ENCODE measurements at regions not wholly inside any gene's neighbourhood (a gene's known extent, or its start where the extent isn't known, plus 50 kb on each side); places are given as distances from the start of the nearest gene placed in this dataset.

DNA sequence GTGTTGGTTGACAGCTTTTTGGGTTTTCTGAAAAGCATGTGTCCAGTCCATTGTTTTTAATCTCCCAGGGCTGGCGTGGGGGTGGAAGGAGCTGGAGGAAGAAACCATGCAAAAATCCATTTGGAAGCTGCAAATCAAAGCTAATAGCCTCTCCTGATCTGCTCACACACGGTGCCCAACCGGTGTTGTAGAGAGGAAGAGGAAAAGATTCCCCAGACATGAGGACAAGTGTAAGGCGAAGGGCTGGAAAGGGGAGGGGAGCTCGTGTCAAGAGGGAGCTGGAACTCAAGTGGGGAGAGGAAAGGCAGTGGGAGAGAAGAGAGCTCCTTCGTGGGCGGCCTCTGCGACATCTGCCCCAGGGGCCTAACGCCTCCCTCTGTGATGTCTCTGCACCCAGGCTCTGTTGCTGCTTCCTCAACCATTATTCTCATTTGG is 112.3 kb upstream of the IRF2BP2 start:
- H3K9me3 ChIP-seq (ENCODE audit: low read depth, low read length, poor library complexity, severe bottlenecking): no peaks in the 10 kb centered on the region
- H3K27me3 ChIP-seq (replicated peaks; ENCODE audit: insufficient read depth, low read depth, low read length, poor library complexity): no peaks in the 10 kb centered on the region
- ChIA-PET CTCF (no interaction called here), POLR2A (ENCODE audit: low non-redundant PET) (no interaction called here)
- H3K27ac ChIP-seq (ENCODE audit: low read depth, low read length, poor library complexity, severe bottlenecking): peak overlapping the region; percentile 98
- no peak for DNase-seq (ENCODE audit: low spot score)
- TF ChIP-seq, protein P1, sequence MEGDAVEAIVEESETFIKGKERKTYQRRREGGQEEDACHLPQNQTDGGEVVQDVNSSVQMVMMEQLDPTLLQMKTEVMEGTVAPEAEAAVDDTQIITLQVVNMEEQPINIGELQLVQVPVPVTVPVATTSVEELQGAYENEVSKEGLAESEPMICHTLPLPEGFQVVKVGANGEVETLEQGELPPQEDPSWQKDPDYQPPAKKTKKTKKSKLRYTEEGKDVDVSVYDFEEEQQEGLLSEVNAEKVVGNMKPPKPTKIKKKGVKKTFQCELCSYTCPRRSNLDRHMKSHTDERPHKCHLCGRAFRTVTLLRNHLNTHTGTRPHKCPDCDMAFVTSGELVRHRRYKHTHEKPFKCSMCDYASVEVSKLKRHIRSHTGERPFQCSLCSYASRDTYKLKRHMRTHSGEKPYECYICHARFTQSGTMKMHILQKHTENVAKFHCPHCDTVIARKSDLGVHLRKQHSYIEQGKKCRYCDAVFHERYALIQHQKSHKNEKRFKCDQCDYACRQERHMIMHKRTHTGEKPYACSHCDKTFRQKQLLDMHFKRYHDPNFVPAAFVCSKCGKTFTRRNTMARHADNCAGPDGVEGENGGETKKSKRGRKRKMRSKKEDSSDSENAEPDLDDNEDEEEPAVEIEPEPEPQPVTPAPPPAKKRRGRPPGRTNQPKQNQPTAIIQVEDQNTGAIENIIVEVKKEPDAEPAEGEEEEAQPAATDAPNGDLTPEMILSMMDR (conservative IDR thresholded peaks at IDR 0.05; ENCODE audit: low read depth, low read length): no peak
- TF ChIP-seq EZH2 (IDR thresholded peaks at IDR 0.05; ENCODE audit: borderline replicate concordance, low read depth, low read length, poor library complexity, severe bottlenecking): no peak
- peaks cover 55% of the 10 kb centered on the region for H3K4me1 ChIP-seq (ENCODE audit: insufficient read depth, low read length, poor library complexity, severe bottlenecking)
- BruUV-seq (replicated peaks): no TSS peak
- intact Hi-C loops (cut with micrococcal nuclease; ENCODE audit: unreplicated experiment): loop anchor here (5.0 to 10.0 kb wide), 2 partner anchors 110 to 227 kb away; partner anchors contain the start of gene IRF2BP2
- H3K36me3 ChIP-seq (ENCODE audit: insufficient read depth, low read length, poor library complexity, severe bottlenecking): no peaks in the 10 kb centered on the region
- no peak overlapping the region for H3K4me3 ChIP-seq (ENCODE audit: low read depth, low read length, poor library complexity, severe bottlenecking)

DNA sequence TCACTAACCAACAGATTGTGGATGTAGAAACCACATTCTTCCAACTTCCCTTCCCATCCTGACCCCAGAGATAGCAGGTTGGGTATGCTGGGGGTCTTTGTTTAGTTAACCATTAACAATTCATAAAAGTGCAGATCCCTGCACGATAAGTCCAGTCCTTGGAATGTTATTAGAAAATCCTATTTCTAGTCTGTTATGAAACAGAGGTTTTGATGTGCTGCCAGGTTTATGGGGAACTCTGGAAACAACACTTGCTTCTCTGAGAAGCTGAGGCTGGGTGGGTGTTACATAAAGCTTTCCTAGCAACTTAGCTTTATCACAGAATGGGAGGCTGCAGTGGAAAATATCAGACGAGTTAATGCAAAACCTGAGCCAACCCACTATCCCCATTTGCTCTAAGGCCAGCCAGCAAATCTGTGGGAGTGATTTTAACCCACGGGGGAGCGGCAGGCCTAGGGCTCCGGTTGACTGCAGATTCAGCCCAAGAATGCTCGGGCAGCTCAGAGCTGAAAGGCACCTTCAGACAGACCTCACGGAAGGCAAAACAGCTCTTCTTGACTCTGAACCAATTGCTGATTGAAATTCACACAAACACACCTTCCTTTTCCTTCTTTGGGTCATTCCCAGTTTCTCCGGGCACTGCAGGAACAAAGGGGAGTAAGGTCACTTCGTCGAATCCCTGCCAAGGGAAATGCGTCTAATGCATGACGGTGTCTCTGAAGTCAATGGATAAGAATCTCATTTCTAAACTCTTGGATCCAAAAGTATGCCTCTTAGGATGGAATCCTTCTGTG is 111.7 kb upstream of the IRF2BP2 start:
- H3K36me3 ChIP-seq (ENCODE audit: insufficient read depth, low read length, poor library complexity, severe bottlenecking): no peaks in the 10 kb centered on the region
- ChIA-PET POLR2A (ENCODE audit: low non-redundant PET) (no interaction called here), CTCF (no interaction called here)
- no peak overlapping the region for H3K4me3 ChIP-seq (ENCODE audit: low read depth, low read length, poor library complexity, severe bottlenecking)
- no peak for DNase-seq (ENCODE audit: low spot score)
- no peaks in the 10 kb centered on the region for H3K27me3 ChIP-seq (replicated peaks; ENCODE audit: insufficient read depth, low read depth, low read length, poor library complexity)
- no peak for TF ChIP-seq EZH2 (IDR thresholded peaks at IDR 0.05; ENCODE audit: borderline replicate concordance, low read depth, low read length, poor library complexity, severe bottlenecking)
- TF ChIP-seq, protein P1 (conservative IDR thresholded peaks at IDR 0.05; ENCODE audit: low read depth, low read length): no peak
- H3K9me3 ChIP-seq (ENCODE audit: low read depth, low read length, poor library complexity, severe bottlenecking): no peaks in the 10 kb centered on the region
- no TSS peak for BruUV-seq (replicated peaks)
- intact Hi-C loops (cut with micrococcal nuclease; ENCODE audit: unreplicated experiment): loop anchor here (5.0 to 10.0 kb wide), 2 partner anchors 109 to 227 kb away; partner anchors contain the start of gene IRF2BP2
- peak overlapping the region; percentile 98 for H3K27ac ChIP-seq (ENCODE audit: low read depth, low read length, poor library complexity, severe bottlenecking)
- peaks cover 49% of the 10 kb centered on the region for H3K4me1 ChIP-seq (ENCODE audit: insufficient read depth, low read length, poor library complexity, severe bottlenecking)

GRCh38 chr1:234720709-234721441 is 110.9 kb upstream of the IRF2BP2 start:
- intact Hi-C loops (cut with micrococcal nuclease; ENCODE audit: unreplicated experiment): loop anchor here (5.0 to 10.0 kb wide), 2 partner anchors 109 to 226 kb away; partner anchors contain the start of gene IRF2BP2
- H3K27ac ChIP-seq (ENCODE audit: low read depth, low read length, poor library complexity, severe bottlenecking): no peak overlapping the region
- no TSS peak for BruUV-seq (replicated peaks)

More at GRCh38 chr1:234720709-234721441, 110.9 kb upstream of the IRF2BP2 start:
- H3K9me3 ChIP-seq (ENCODE audit: low read depth, low read length, poor library complexity, severe bottlenecking): no peaks in the 10 kb centered on the region
- ChIA-PET CTCF (no interaction called here), POLR2A (ENCODE audit: low non-redundant PET) (no interaction called here)
- no peaks in the 10 kb centered on the region for H3K36me3 ChIP-seq (ENCODE audit: insufficient read depth, low read length, poor library complexity, severe bottlenecking)
- H3K27me3 ChIP-seq (replicated peaks; ENCODE audit: insufficient read depth, low read depth, low read length, poor library complexity): no peaks in the 10 kb centered on the region
- H3K4me1 ChIP-seq (ENCODE audit: insufficient read depth, low read length, poor library complexity, severe bottlenecking): peaks cover 41% of the 10 kb centered on the region
- no peak for DNase-seq (ENCODE audit: low spot score)
- H3K4me3 ChIP-seq (ENCODE audit: low read depth, low read length, poor library complexity, severe bottlenecking): no peak overlapping the region
- TF ChIP-seq, protein P1 (conservative IDR thresholded peaks at IDR 0.05; ENCODE audit: low read depth, low read length): no peak
- no peak for TF ChIP-seq EZH2 (IDR thresholded peaks at IDR 0.05; ENCODE audit: borderline replicate concordance, low read depth, low read length, poor library complexity, severe bottlenecking)
